ENCODE measurements at regions not wholly inside any gene's neighbourhood (a gene's known extent, or its start where the extent isn't known, plus 50 kb on each side); places are given as distances from the start of the nearest gene placed in this dataset.
"Not testable (repeated sequence)": the region's sequence is repeated elsewhere in the genome, so short reads cannot be mapped to it uniquely, and the experiment has no call there.

GRCh38 chr21:15659753-15660422 lies 69.9 kb upstream of the USP25 start:
- no peak for DNase-seq
- H3K4me3 ChIP-seq (ENCODE audit: insufficient read depth, low read depth, low read length), result no peak overlapping the region
- no peaks in the 10 kb centered on the region for H3K36me3 ChIP-seq (replicated peaks; ENCODE audit: control insufficient read depth, insufficient read depth, low read length)

DNA sequence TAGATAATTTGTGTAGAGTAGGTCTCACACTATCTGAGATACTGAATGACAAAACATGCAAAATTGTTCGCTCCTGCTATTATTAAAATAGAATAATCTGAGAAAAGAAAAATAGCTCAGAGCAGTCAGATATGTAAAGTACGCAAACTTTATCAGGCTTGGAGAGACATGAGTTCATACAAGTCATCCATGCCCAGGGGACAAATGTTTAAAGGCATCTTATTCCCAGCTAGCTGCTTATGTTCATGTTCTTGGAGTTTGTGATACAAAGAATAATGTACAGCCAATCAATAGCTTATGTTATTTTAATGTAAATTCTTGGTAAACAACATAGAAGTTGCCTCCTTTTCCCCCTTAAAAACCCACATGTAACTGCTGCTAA lies 69.4 kb upstream of the USP25 start:
- Histone ChIP-seq H3K27me3 (ENCODE audit: control insufficient read depth, insufficient read depth, low read length) (no peaks in the 10 kb centered on the region), H3K36me3 (replicated peaks; ENCODE audit: control insufficient read depth, insufficient read depth, low read length) (no peaks in the 10 kb centered on the region), H3K4me3 (ENCODE audit: insufficient read depth, low read depth, low read length) (no peak overlapping the region)
- DNase-seq, result no peak

More at GRCh38 chr21:15659753-15660422, 69.9 kb upstream of the USP25 start:
- H3K27me3 ChIP-seq (ENCODE audit: control insufficient read depth, insufficient read depth, low read length), result no peaks in the 10 kb centered on the region

DNA sequence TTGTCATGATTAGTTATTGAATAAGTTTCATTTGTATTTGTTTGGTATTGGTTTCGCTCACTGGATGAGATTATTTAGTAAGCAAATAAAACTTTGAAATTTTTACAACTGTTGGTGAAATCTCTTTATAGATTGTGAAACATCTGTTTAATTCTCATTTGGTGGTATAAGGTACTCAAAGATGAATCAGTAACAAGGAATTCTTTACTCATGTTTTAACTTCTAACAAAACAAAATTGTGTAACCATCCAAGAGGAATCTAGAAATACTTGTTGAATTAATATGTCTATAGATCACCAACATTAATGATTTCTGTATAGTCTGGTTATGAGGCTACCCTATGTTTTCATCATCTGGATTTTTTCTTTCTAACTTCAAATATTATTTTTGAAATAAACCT lies 62.8 kb upstream of the USP25 start:
- no peak overlapping the region for H3K4me3 ChIP-seq (ENCODE audit: insufficient read depth, low read depth, low read length)
- H3K36me3 ChIP-seq (replicated peaks; ENCODE audit: control insufficient read depth, insufficient read depth, low read length), result no peaks in the 10 kb centered on the region
- H3K27me3 ChIP-seq (ENCODE audit: control insufficient read depth, insufficient read depth, low read length), result no peaks in the 10 kb centered on the region
- no peak for DNase-seq

- H3K27me3 ChIP-seq (ENCODE audit: control insufficient read depth, insufficient read depth, low read length), result no peaks in the 10 kb centered on the region
- DNase-seq, result no peak
- H3K4me3 ChIP-seq (ENCODE audit: insufficient read depth, low read depth, low read length), result no peak overlapping the region
- H3K36me3 ChIP-seq (replicated peaks; ENCODE audit: control insufficient read depth, insufficient read depth, low read length), result no peaks in the 10 kb centered on the region
Observed at GRCh38 chr21:15667819-15668218, 62.0 kb upstream of the USP25 start.

DNA sequence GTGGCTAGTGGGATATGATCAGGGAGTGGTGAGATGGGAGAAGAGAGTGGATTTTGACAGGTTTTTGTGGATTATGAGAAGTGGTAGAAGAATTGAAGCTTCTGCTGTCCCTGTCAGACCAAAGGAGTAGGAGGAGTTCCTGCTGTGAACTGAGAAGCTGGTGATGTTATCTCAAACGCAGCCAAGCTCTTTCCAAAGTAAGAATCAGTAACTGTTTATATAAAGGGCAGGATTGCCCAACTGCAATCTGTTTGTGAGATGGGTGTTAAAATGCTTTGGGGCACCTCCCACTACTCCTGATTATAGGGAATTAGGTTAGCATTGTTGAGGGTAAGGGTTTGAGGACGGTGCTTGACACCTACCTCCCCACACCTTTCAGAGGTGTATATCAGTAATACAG lies 60.5 kb upstream of the USP25 start:
- H3K4me3 ChIP-seq (ENCODE audit: insufficient read depth, low read depth, low read length), result no peak overlapping the region
- DNase-seq, result no peak
- no peaks in the 10 kb centered on the region for H3K27me3 ChIP-seq (ENCODE audit: control insufficient read depth, insufficient read depth, low read length)
- no peaks in the 10 kb centered on the region for H3K36me3 ChIP-seq (replicated peaks; ENCODE audit: control insufficient read depth, insufficient read depth, low read length)

- no peak for DNase-seq
- H3K27me3 ChIP-seq (ENCODE audit: control insufficient read depth, insufficient read depth, low read length), result no peaks in the 10 kb centered on the region
- H3K36me3 ChIP-seq (replicated peaks; ENCODE audit: control insufficient read depth, insufficient read depth, low read length), result no peaks in the 10 kb centered on the region
- H3K4me3 ChIP-seq (ENCODE audit: insufficient read depth, low read depth, low read length), result no peak overlapping the region
Observed at GRCh38 chr21:15671188-15671587, 58.6 kb upstream of the USP25 start.

GRCh38 chr21:15672578-15672977 lies 57.2 kb upstream of the USP25 start:
- H3K27me3 ChIP-seq (ENCODE audit: control insufficient read depth, insufficient read depth, low read length); DNase-seq; H3K4me3 ChIP-seq (ENCODE audit: insufficient read depth, low read depth, low read length); H3K36me3 ChIP-seq (replicated peaks; ENCODE audit: control insufficient read depth, insufficient read depth, low read length): not testable (repeated sequence)

DNA sequence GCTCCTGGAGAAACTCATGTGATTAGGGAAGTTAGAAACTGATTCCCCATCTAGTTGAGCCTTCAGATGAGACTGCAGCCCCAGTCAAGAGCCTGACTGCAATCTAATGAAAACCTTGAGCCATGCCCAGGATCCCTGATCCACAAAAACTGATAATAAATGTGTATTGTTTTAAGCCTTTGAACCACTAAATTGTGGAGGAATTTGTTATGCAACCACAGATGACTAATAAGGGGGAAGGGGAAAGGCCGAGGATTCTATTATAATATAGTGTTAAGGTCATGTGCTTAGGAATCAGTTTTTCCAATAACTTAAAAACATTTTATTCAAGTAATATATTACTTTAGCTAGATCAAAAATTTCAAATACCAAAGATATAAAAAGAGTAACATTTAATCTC lies 52.8 kb upstream of the USP25 start:
- H3K27me3 ChIP-seq (ENCODE audit: control insufficient read depth, insufficient read depth, low read length), result no peaks in the 10 kb centered on the region
- DNase-seq, result no peak
- no peak overlapping the region for H3K4me3 ChIP-seq (ENCODE audit: insufficient read depth, low read depth, low read length)
- H3K36me3 ChIP-seq (replicated peaks; ENCODE audit: control insufficient read depth, insufficient read depth, low read length), result no peaks in the 10 kb centered on the region

DNA sequence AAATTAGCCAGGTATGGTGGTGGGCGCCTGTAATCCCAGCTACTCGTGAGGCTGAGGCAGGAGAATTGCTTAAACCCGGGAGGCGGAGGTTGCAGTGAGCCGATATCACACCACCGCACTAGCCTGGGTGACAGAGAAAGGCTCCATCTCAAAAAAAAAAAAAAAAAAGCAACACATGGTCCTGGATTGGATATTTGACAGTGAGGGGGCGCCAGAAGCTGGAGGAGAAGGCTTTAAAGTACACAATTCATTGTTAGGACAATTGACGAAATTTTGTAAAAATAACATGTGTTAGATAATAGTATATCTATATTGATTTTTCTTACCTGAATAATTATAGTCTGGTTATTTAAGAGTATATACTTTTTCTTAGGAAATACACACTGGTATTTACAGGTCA lies 50.2 kb upstream of the USP25 start:
- no peak overlapping the region for H3K4me3 ChIP-seq (ENCODE audit: insufficient read depth, low read depth, low read length)
- H3K27me3 ChIP-seq (ENCODE audit: control insufficient read depth, insufficient read depth, low read length), result no peaks in the 10 kb centered on the region
- DNase-seq, result peak; percentile 8
- H3K36me3 ChIP-seq (replicated peaks; ENCODE audit: control insufficient read depth, insufficient read depth, low read length), result no peaks in the 10 kb centered on the region
